Medulla oblongata (tissue), 1 donor: ENCODE measurements at regions not wholly inside any gene's neighbourhood (a gene's known extent, or its start where the extent isn't known, plus 50 kb on each side); places are given as distances from the start of the nearest gene placed in this dataset.
A peak's percentile ranks its signal among the peaks of the same experiment; 100 is the strongest.

Experiments
- DNase-seq: peaks from one replicate; pipeline ENCODE4 v3.0.0-alpha.2; 2015; ENCODE audit errors: extremely low spot score

DNA sequence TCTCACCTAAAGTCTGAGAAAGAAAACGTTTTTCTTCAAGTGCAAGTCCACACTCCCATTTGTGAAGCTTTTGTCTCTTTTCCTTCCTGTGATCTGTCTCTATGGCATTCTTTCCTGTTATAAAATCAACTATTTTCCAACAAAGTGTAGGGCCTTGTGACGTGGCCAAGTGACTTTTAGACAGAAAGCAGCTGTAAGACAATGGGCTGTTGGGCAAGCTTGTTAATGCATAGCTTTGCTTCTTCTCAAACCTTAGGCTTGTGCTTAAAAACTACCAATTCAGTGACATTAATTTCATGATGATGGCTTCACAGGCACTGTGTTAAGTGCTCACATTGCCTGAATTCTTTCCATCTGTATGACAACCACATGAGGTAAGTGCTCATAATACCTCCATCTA is 83.5 kb downstream of the VCY1B start:
- no peak for DNase-seq

- DNase-seq = no peak
These were observed 89.6 kb downstream of the VCY1B start for GRCh38 chrY:14145614-14146013.

GRCh38 chrY:14182776-14183175 is 126.7 kb downstream of the VCY1B start:
- DNase-seq = no peak

GRCh38 chrY:14222014-14222413 is 166.0 kb downstream of the VCY1B start:
- no peak for DNase-seq

GRCh38 chrY:14231703-14232102 is 175.7 kb downstream of the VCY1B start:
- DNase-seq = no peak

DNA sequence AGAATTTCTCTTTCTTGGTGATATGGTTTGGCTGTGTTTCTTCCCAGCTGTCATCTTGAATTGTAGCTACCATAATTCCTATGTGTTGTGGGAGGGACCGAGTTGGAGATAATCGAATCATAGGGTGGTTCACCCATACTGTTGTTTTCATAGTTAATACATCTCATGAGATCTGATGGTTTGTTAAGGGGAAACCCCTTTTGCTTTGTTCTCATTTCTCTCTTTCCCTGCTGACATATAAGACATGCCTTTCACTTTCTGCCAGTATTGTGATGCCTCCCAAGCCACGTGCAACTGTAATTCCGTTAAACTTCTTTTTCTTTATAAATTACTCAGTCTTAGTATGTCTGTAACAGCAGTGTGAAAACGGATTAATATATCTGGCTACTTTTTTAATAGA is 179.0 kb downstream of the VCY1B start:
- no peak for DNase-seq

- no peak for DNase-seq
These were observed 182.2 kb downstream of the VCY1B start for GRCh38 chrY:14238277-14238676.

DNA sequence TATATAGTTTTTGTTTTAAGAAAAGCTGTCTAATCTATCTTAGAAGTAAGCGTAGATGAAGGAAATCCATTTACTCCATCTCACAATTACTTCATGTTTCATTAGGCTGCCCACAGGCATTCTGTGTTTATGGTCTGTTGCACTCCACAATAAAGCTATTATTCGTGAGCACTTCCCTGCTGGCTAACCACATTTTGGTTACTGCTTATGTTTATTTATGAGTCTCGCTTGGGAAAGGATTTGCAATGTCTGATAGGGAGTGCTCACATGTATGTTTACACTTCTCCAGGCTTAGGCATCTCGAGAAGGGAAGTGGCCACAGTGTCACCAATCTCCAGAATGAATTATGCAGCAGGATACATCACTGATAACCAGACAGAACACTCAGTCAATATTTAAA is 190.9 kb downstream of the VCY1B start:
- DNase-seq = peak; percentile 27

DNA sequence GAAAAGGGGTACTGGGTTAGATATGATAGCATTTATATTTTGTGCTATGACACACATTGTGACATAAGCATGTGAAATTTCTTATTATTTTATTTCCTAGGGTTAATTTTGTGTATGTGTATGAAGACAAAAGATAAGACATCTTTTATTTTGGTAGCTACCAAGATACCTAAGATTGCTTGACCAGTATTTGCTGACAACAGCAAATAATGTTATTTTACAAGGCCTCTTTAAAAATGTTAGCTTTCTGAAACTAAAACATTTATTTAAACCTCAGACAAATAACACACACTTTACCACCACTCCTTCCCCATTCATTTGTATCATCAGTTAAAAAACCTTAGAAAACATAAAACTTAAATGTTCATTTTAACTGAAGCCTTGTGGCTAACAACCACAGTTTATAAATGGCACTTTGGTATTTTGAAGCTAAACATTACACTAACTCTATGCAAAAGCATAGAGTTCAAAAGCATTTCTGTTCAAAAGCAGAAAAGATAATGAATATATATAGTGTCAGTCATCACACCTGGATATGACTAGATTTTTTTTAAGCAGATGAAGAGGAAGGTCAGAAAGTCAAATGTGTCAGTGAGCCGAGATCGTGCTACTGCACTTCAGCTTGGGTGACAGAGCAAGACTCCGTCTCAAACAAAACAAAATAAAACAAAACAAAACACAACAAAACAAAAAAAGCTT is 193.0 kb downstream of the VCY1B start:
- DNase-seq = no peak

DNA sequence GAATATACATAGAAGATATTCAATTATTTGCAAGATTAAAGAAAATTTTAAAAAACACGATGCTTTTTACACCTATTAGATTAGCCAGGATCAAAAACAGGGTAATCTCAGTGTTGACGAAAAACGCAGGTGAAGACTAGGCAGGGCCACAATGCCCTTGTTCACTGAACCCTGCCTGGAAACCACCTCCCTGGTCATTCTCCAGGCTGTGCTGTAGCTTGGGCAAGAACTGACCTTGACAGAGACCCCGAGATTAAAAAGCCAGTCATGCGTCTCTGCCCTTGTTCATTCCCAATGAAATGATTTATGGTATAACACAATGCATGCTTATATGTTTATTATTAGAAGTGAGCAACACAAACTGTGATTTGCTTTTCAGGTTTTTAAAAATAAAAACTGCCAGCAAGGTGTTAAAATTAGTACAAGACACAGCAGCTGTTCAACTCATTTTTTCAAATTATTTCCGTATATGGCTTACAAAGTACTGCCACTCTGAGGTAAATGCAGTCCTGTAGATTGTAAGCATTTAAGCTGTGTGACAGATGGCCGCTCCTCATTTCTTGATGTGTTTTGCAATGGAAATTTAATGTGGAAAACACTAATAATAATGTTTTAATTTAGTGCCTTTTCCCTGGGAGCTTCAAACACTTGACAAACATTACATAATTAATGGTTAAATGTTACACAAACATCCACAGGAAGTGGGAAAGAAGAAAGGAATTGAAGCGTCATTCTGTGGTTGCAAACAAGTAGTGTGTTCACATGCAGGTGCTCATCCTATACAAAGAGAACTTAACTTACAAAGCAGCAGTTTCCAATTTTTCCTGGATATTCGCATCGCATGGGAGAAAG is 200.2 kb downstream of the VCY1B start:
- no peak for DNase-seq

GRCh38 chrY:14256817-14257168 is 200.8 kb downstream of the VCY1B start:
- DNase-seq = no peak

GRCh38 chrY:14277029-14277428 is 221.0 kb downstream of the VCY1B start:
- no peak for DNase-seq

GRCh38 chrY:14290656-14291375 is 233.5 kb upstream of the NLGN4Y start:
- no peak for DNase-seq

DNA sequence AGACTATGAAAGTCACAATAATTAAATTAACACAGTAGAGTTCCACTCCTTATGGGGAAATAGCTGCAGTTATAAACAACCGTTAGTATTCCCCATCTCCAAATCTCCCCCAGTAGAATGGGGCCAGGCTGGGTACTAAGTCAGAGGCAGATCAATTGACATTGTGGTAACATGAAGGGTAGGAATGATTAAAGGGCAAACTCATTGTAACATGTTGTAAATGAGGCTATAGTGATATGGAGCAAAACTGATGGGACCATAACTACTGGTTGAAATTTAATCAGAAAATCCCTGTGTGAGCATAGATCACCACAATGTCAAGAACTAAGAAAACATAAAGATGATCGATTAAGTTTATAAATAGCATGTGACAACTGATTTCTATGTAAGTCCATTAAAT is 231.9 kb upstream of the NLGN4Y start:
- no peak for DNase-seq

GRCh38 chrY:14300775-14301174 is 223.6 kb upstream of the NLGN4Y start:
- DNase-seq = no peak

- DNase-seq = no peak
These were observed 222.8 kb upstream of the NLGN4Y start for GRCh38 chrY:14301552-14301951.

DNA sequence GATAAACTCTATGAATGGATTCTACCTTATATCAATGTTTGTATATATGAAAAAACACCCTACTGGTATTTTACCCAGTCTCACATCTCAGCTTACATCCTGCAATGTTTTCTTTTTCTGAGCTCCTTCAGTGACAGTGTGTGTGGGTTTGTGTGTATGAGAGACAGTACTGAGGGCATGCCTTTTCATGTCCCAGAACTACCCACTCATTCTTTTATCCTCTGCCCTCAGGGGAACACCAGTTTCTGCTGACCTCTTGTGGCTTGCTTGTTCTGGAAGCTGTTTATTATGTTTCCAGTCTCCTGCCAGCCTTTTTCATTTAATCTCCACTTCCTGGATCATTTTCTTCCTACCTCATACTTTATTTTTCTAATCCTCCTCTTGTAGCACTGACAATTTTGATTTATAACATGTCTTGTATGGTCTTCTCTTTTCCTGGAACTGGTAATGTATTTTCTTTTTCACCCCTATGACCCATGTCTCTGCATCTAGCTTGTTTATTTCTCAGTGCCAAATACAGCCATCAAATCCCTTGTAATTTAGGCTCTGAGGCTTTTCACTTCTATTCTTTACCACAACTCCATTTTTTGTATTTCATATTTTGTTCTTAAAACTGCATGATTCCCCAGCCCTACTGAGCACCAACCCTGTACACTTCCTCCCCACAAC is 195.5 kb upstream of the NLGN4Y start:
- peak; percentile 63 for DNase-seq

- no peak for DNase-seq
These were observed 194.0 kb upstream of the NLGN4Y start for GRCh38 chrY:14330362-14330761.

GRCh38 chrY:14339524-14339923 is 184.8 kb upstream of the NLGN4Y start:
- no peak for DNase-seq

DNA sequence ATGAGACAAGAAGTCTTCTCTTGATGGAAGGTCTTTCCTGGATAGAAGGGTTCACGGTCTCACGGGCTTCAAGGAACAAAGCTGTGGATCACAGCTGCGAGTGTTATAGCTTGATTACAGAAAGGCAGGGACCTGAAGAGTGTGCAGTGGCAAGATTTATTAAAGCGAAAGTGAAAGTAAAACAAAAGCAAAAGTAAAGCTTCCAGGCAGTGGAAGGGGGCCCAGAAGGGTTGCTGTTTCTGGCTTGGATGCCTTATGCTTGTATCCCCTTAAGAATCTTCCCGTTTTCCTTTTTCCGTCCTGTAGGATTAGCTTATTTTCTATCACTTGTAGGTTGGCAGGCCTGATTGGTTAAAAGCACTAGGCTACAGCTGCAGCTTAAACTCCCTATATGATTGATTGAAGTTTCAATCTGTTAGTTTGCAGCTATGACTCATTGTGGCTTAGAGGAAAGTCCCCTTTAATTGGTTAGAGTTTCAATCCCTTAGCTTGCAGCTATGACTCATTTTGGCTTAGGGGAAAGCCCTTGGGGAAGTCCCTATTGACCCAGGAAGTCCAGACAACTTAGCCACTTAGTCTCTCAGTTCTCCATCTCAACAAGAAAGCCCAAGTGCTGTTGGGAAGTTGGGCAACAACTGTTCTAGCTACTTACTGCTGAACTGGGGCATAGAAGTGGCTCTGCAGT is 183.7 kb upstream of the NLGN4Y start:
- DNase-seq = peak; percentile 50

- DNase-seq = peak; percentile 1
These were observed 179.5 kb upstream of the NLGN4Y start for GRCh38 chrY:14344648-14345333.
